GM12891 (cell line): ENCODE measurements at regions not wholly inside any gene's neighbourhood (a gene's known extent, or its start where the extent isn't known, plus 50 kb on each side); places are given as distances from the start of the nearest gene placed in this dataset.

Source experiments
- DNase-seq: peaks from one replicate; pipeline ENCODE4 v3.0.0; 2011; ENCODE audit warnings: low spot score; ENCODE audit not compliant: insufficient read length
- FAIRE-seq: peaks from 2 replicates; lab custom pipeline; 2011; peaks lifted over from hg19 to GRCh38; lab: Jason Lieb, UNC
- PAX5 ChIP-seq: IDR thresholded peaks from 2 replicates; pipeline ENCODE4 v1.6.1; 2011; ENCODE audit warnings: low read length, moderate library complexity, mild to moderate bottlenecking; ENCODE audit not compliant: insufficient read depth, severe bottlenecking
- POLR2A ChIP-seq: IDR thresholded peaks from 2 replicates; pipeline ENCODE4 v1.6.1; 2011; ENCODE audit warnings: low read depth, low read length, control low read depth
- POLR2AphosphoS5 ChIP-seq: IDR thresholded peaks from 2 replicates; pipeline ENCODE4 v1.6.1; 2011; ENCODE audit warnings: low read depth, low read length, control low read depth
- POU2F2 ChIP-seq: IDR thresholded peaks from 2 replicates; pipeline ENCODE4 v1.6.1; 2011; ENCODE audit warnings: low read depth, mild to moderate bottlenecking, control low read depth, low read length, moderate library complexity
- SPI1 ChIP-seq: IDR thresholded peaks from 2 replicates; pipeline ENCODE4 v1.6.1; 2011; ENCODE audit warnings: low read depth, low read length, control low read depth
- TAF1 ChIP-seq: IDR thresholded peaks from 2 replicates; pipeline ENCODE4 v1.6.1; 2011; ENCODE audit warnings: low read depth, low read length, control low read depth

DNA sequence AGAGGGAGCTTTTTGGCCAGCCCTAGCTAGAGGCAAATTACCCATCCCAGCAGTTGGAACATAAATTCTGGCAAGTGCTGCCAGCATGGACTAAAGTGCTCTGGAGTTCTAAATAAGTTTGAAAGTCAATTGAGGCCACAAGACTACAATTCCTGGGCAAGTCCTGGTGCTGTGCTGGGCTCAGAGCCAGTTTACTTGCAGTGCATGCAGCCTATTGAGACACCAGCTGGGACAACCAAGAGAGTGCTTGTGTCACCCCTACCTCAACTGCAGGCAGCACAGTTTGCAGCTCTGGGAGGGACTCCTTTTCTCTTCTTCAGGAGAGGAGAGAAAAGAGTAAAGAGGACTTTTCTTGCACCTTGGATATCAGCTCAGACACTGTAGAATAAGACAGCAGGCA lies 277.2 kb upstream of the TMEFF2 start:
- DNase-seq (no peak), FAIRE-seq (no peak)
- TF ChIP-seq POLR2A (no peak), POU2F2 (no peak), TAF1 (no peak), POLR2AphosphoS5 (no peak), SPI1 (no peak), PAX5 (no peak)

GRCh38 chr2:192469612-192470011 lies 274.9 kb upstream of the TMEFF2 start:
- FAIRE-seq (no peak), DNase-seq (no peak)
- TF ChIP-seq SPI1: no peak
- no peak for TF ChIP-seq POLR2A
- no peak for TF ChIP-seq POU2F2
- no peak for TF ChIP-seq POLR2AphosphoS5
- TF ChIP-seq PAX5: no peak
- TF ChIP-seq TAF1: no peak

DNA sequence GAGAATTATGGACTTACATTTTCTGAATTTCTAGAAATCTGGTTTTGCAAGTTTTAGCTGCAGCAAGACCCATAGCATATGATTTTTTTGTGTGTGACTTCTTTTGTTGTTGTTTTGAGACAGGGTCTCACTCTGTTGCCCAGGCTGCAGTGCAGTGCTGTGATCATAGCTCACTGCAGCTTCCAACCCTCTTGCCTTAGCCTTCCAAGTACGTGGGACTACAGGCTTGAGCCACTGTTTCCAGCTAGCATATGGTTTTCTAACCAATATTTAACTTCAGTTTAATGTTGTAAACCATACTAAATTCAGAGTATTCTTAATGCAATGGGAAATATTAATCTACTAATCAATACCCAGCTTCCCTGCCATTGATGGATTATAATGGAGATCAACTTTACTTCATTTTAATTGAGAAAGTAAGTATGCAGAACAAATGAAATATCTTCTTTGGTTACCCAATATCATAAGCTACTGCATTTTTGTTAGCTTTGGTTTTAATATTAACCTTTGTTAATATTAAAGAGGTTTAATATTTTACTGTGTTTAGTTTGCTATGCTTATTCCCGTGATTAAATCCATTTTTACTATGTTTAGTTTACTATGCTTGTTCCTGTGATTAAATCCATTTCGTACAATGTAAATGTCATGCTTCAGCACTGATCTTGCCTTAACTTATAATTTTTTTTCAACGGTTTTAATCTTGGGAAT lies 273.4 kb upstream of the TMEFF2 start:
- FAIRE-seq (no peak), DNase-seq (no peak)

DNA sequence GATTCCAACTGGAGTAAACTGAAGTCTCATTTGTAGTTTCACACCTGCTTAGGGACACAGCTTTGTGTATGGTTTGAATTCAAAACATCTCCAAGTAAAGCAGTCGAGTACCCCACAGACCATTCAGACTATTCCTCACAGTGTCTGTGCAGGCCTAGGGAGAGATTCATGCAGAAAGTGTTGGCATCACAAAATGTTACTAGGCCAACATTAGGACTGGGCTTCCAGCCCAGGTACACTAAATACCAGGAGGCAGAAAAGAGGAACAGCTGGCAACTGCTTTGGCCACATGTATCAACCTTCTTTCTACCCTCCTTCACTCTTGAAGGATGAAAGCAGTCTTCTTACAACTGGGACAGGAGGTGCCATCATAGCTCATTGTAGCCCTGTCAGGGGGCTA lies 270.4 kb upstream of the TMEFF2 start:
- FAIRE-seq (no peak), DNase-seq (no peak)
- TF ChIP-seq POLR2AphosphoS5: no peak
- no peak for TF ChIP-seq POU2F2
- TF ChIP-seq POLR2A: no peak
- no peak for TF ChIP-seq SPI1

More for the DNA sequence above, 273.4 kb upstream of the TMEFF2 start:
- TF ChIP-seq POLR2A (no peak), SPI1 (no peak), PAX5 (no peak), TAF1 (no peak), POLR2AphosphoS5 (no peak), POU2F2 (no peak)

DNA sequence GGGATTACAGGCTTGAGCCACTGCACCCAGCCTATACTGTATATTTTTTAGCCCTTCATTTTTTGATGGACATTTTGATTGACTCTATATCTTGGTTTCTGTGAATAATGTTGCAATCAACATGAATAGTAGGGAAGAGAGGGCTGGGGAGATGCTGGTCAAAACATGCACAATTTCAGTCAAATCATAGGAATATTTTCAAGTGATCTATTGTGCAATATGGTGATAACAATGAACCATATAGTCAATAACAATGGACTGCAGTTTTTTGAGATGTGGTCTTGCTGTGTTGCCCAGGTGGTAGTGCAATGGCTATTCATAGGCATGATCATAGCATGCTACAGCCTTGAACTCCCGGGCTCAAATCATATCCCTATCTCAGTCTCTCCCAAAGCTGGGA lies 264.7 kb upstream of the TMEFF2 start:
- TF ChIP-seq POLR2AphosphoS5 (no peak), SPI1 (no peak), TAF1 (no peak), POLR2A (no peak), POU2F2 (no peak), PAX5 (no peak)
- no peak for DNase-seq
- FAIRE-seq: no peak

DNA sequence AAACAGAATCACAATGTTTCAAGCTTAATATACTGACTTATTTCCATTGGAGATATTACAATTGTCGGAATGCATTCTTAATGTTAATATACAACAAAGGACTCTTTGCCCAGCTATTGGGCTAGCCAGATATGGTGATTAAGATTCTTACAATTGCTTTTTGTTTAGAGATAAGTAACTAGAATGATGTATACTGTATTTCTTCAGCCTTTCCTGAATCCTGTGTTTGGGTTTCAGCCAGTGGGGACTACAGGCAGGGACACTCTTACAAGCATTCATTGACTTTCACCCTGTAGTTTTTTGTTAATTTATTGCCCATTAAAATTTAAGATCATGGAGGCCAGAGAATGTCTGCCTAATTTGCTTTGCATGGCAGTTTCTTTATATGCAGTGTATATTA lies 254.1 kb upstream of the TMEFF2 start:
- FAIRE-seq: no peak

GRCh38 chr2:192444286-192444838 lies 249.6 kb upstream of the TMEFF2 start:
- DNase-seq (no peak), FAIRE-seq (no peak)
- no peak for TF ChIP-seq POLR2AphosphoS5
- no peak for TF ChIP-seq PAX5
- TF ChIP-seq SPI1: no peak
- no peak for TF ChIP-seq TAF1
- no peak for TF ChIP-seq POU2F2
- no peak for TF ChIP-seq POLR2A

More for the DNA sequence above, 254.1 kb upstream of the TMEFF2 start:
- TF ChIP-seq POLR2A: no peak
- TF ChIP-seq PAX5: no peak
- DNase-seq: no peak

GRCh38 chr2:192443831-192444230 lies 249.1 kb upstream of the TMEFF2 start:
- TF ChIP-seq POLR2A: no peak
- TF ChIP-seq TAF1: no peak
- TF ChIP-seq POU2F2: no peak
- no peak for TF ChIP-seq PAX5
- TF ChIP-seq SPI1: no peak
- TF ChIP-seq POLR2AphosphoS5: no peak
- FAIRE-seq: no peak
- no peak for DNase-seq

GRCh38 chr2:192438239-192438638 lies 243.5 kb upstream of the TMEFF2 start:
- no peak for TF ChIP-seq SPI1
- no peak for TF ChIP-seq POLR2AphosphoS5
- no peak for TF ChIP-seq TAF1
- no peak for TF ChIP-seq POLR2A
- no peak for TF ChIP-seq POU2F2
- no peak for TF ChIP-seq PAX5
- FAIRE-seq (no peak), DNase-seq (no peak)

DNA sequence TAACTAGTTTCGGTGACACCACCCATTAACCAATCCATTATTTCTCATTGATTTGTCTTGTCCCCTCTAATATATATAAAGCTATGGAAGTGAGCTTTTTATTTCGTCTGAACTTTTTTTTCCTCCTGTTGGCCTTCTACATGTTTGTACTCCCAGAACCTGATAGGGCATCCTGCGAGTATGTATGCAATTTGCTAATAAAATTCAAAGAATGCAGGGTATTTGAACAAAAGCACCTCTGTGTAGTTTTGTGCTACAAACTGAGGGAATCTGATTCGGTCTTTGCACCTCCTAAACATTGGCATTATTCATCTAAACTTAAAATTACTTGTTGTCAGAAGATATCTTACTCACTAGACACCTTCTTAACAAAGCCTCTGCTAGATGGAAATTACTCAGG lies 242.9 kb upstream of the TMEFF2 start:
- FAIRE-seq: no peak
- DNase-seq: no peak
- TF ChIP-seq POU2F2 (no peak), POLR2A (no peak), TAF1 (no peak), PAX5 (no peak), SPI1 (no peak), POLR2AphosphoS5 (no peak)
